Stimulated activated CD8-positive, alpha-beta memory T cell treated with anti-CD3 and anti-CD28 coated beads, Interleukin-15, amount 100 ng/mL, for 24 hours (primary cell): ENCODE measurements at regions not wholly inside any gene's neighbourhood (a gene's known extent, or its start where the extent isn't known, plus 50 kb on each side); places are given as distances from the start of the nearest gene placed in this dataset.
"Not testable (repeated sequence)": the region's sequence is repeated elsewhere in the genome, so short reads cannot be mapped to it uniquely, and the experiment has no call there.

Experiments
- DNase-seq: peaks from one replicate; pipeline ENCODE4 v3.0.0-alpha.2; 2020; ENCODE audit warnings: low read depth

- no peak for DNase-seq
These were observed 2695.0 kb upstream of the DEFB115 start for GRCh38 chr20:28562510-28562898.

DNA sequence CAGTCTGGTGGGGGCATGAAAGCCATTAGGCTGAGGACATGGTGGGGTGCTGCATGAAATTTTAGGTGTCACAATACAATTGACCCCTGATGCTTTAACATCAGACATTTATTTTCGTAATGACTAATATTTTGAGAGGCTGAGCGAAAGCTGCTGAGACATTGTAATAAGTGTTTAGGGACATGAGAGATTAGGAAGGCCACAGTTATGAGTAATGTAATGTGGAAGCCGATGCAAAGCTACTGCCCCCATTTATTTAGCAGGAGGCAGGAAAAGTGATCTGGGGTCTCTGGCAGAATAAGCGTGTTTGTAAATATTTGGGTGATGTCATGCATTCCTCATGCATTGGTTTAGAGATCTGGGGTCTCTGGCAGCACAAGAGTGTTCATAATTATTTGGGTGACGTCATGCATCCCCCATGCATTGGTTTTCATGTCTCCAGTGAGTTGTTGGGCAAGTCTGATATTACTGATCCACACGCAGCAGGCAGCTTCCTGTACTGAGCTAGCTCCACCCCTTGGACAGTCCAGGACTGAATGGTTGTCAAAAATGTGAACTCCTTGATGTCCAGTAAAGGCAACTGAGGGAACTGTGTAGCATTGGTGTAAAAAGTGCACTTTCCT, 2694.5 kb upstream of the DEFB115 start:
- not testable (repeated sequence) for DNase-seq

- not testable (repeated sequence) for DNase-seq
These were observed 2693.4 kb upstream of the DEFB115 start for GRCh38 chr20:28564024-28564423.

DNA sequence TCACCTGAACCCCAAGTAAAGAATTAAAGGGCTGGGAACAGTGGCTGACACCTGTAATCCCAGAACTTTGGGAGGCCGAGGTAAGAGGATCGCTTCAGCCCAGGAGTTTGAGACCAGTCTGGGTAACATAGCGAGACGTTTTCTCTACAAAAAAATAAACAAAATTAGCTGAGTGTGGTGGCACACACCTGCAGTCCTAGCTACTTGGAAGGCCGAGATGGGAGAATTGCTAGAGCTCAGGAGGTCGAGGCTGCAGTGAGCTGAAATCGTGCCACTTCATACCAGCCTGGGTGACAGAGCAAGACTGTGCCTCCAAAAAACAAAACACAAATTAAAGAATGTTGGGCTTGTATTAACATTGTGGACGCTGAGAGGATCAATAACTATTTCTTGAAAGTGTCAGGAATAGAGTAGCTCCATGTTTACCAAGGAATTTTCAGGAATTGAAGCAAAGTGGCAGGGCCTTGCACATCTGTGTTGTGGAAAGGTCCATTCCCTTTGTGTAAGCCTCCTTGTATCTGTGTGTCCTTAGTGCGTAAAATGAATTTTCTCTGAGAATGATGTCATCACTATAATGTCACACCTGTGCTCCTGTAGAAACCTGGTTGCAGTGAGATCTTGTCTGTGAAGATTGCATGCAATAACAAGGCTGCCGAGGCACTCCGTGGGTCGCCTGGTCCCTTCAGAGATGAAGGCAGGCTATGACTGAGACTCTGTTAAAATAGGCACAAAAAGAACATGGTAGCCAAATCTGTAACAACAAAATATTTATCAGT, 2692.6 kb upstream of the DEFB115 start:
- DNase-seq = not testable (repeated sequence)

- DNase-seq = not testable (repeated sequence)
These were observed 2681.5 kb upstream of the DEFB115 start for GRCh38 chr20:28575991-28576390.

- not testable (repeated sequence) for DNase-seq
These were observed 2665.8 kb upstream of the DEFB115 start for GRCh38 chr20:28591680-28592079.

DNA sequence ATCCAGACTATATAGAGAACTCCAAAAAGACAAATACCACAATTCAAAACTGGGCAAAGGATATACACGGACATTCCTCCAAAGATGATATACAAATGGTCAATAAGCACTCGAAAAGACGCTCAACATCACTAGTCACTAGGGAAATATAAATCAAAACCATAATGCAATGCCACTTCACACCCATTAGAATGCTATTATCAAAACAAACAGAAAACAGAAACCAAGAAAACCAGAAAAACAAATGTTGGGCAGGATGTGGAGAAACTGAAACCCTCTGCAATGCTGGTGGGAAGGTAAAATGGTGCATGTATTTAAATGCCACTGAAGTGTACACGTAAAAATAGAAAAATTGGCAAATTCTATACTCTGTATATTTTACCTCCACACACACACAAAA, 2664.1 kb upstream of the DEFB115 start:
- not testable (repeated sequence) for DNase-seq

DNA sequence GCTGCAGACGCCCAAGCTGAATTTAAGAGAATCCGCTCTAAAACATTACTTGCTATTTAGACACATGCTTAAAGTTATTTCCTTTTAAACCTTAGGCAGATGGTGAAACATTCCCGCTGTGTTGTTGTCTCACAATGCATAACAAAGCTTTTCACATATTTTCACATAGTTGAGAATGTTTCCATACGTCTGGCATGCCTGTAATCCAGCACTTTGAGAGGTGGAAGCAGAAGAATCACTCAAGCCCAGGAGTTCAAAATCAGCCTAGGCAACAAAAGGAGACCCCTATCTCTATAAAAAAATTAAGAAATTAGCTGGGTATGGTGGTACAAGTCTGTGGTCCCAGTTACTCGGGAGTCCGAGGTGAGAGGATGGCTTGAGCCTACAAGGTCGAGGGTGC, 2663.0 kb upstream of the DEFB115 start:
- not testable (repeated sequence) for DNase-seq

GRCh38 chr20:28602006-28602402, 2655.5 kb upstream of the DEFB115 start:
- DNase-seq = not testable (repeated sequence)

GRCh38 chr20:28602403-28603217, 2654.9 kb upstream of the DEFB115 start:
- peak; percentile 53 for DNase-seq

GRCh38 chr20:28603218-28603577, 2654.3 kb upstream of the DEFB115 start:
- not testable (repeated sequence) for DNase-seq

- DNase-seq = no peak
These were observed 2641.1 kb upstream of the DEFB115 start for GRCh38 chr20:28616354-28616753.

- not testable (repeated sequence) for DNase-seq
These were observed 2637.4 kb upstream of the DEFB115 start for GRCh38 chr20:28619956-28620651.

DNA sequence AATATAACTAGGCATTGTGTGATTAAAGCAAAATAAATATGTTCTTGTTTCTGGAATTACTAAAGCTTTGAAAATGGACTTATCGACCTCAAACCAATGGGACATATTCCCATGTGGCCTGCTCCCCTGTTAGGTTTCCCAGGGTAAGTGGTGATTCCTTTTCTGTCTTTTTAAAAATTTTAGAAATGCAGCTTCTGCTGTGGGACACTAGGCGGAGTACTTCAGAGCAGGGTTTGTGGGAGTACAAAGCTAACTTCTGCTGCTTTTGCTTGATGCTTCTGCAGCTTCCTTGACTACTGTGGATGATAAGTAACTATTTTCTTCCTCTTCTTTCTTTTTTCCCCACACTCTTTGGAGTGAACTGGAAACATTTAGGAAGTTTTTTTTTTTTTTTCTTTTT, 2632.4 kb upstream of the DEFB115 start:
- not testable (repeated sequence) for DNase-seq

- DNase-seq = not testable (repeated sequence)
These were observed 2616.6 kb upstream of the DEFB115 start for GRCh38 chr20:28640831-28641230.
